ENCODE measurements at regions not wholly inside any gene's neighbourhood (a gene's known extent, or its start where the extent isn't known, plus 50 kb on each side); places are given as distances from the start of the nearest gene placed in this dataset.

DNA sequence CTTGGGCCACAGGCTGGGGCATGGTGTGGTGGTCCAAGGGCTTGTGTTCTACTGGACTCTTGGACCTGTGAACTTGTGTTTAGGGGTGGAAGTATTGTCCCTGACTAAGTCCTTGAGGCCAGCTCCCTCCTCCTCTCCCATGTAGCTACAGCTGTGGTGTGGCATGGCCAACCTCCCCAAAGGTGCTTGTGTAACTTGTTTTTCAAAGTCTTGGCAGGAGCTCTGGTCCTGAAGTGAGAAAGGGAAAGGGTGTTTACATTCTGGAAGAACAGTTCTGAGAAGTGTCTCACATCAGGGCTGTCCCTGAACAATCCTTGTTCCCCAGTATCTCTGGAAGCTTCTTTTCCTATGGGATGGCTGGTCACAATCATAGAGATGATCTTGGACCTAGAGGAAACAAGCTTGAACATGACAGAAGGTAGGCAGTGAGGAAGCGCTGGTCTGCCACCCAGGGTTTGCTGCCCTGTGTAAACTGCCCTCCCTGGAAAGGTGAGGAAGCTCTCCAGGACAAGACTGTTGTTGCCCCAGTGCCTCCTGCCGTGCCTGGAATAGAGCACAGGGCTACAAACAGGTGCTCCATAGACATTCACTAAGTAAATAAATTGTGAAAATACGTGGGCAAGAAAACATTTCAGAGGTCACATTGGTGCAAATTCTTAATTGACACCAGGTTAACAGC, 64.6 kb upstream of the KLF9 start:
- DNase-seq: no peak

DNA sequence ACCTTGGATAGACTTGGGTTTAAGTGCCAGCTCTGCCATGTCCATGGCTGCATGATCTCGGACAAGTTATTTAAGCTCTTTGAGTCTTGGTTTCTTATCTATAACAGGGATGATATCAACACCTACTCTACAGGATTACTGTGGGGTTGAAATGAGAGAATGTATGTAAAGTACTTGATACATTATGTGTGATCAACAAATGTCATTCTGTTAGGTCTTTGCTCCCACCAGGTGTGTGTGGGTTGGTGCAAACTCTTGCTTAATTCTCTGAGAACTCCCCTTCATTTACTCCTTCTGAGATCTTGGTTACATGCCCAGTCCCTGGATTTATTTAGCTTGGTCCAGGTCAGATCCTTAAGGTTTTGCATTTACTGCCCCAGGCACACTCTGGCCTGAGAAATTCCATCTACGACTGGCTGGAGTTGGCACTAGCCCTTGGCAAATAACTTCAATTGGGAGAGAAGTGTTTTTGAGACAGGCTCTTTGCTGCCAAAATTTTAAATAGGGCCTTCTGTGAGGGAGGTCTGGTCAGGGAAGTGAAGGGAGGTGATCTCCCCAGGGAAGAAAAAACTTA, 63.5 kb upstream of the KLF9 start:
- DNase-seq: no peak

DNA sequence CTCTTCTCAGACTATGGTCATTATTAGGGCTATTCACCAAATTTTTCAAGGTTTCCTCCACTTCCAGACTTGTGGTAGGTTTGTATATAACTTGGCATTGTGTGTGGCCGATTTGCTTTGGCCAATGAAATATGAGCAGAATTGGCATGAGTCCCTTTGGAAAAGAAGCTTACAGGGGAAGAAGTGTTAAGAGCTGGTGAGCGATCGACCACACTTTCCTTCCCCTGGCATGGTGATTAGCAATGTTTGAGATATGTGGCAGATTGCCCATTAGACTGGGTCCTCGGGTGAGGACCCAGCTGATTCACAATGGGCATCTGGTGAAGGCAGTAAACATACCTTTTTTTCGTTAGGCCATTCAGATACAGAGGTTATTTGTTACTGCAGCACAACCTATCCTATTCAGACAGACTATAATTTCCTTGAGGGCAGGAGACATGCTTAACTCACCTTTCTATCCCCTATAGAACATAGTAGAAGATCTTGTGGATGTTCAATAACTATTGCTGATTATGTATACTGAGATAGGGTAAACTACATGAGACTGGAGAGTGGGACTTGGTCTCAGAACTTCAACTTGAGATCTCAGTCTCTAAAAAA, 62.8 kb upstream of the KLF9 start:
- DNase-seq: peak; percentile 35

DNA sequence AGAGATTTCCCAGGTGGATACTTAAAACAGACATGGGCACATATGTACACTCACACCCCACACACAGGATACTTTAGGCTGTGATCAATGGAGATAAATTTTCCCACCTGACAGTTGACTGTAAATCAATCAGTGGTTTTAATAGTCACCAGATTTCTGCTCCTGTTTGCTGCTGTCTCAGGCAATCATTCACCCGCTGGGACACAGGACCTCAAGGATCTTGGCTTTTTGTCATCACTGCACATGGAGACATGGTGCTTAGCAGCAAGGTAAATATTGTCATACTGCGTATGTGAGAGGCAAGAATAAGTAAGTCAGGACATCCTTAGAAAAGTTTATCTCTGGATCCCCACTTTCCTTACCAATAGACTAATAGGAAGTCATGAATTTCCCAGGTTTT, 60.8 kb upstream of the KLF9 start:
- DNase-seq: no peak

DNA sequence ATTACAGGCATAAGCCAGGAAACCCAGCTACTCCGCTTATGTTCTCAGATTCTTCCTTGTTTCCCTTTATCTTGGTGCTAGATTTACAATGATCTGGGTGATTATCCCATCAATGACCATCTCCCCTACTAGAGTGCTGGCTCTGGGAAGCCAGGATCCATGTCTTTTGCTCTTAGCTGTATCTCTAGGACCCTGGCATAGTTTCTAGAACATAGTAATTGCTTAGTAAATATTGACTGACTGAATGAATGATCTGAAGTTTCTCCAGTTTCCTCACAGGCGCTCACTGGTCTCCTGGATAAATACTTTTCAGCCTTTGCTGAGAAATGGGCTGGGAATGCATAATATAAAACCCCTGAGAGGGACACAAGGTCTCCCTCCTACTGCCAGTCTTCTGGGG, 60.0 kb upstream of the KLF9 start:
- no peak for DNase-seq

DNA sequence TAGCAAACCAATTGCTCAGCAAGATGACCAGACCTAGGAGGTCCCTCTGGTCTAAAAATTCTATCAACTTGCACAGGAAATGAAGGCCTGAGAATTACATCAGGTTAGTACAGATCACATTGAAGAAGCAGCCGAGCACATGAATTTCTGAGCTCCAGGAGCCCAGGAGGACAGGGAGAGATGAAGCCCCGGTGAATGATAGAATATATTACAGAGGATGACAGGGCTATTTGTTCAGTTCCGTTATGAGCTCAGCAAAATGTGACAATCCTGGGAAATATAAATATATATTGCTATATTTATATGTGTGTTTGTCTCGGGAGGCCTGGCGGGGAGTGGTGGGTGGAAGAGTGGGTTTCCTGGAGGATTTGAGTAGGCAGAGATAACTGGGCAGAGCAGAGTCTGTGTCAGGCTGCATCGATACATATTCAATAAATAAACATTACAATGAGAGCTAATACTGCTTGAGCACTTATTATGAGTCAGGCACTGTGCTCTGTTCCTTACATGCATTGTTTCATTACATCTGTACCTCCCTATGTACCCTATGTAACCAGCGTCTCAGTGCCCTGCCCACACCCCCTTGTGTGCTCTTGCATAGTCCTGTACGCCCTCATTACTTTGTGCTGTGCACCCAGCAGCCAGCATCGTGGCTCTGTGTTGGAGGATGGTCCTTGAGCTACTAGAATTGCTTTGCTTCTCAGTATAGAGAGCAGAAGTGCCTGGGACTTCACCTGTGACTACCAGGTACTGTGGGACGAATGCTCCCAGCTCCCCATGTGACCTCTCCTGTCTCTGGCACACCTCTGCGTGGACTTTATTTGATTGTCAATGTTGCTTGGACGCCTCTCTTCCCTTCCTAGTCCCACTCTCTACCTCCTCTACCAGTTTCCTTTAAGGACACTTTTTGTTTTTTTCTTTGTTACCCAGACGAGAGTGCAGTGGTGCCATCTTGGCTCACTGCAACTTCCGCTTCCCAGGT, 58.1 kb upstream of the KLF9 start:
- no peak for DNase-seq

DNA sequence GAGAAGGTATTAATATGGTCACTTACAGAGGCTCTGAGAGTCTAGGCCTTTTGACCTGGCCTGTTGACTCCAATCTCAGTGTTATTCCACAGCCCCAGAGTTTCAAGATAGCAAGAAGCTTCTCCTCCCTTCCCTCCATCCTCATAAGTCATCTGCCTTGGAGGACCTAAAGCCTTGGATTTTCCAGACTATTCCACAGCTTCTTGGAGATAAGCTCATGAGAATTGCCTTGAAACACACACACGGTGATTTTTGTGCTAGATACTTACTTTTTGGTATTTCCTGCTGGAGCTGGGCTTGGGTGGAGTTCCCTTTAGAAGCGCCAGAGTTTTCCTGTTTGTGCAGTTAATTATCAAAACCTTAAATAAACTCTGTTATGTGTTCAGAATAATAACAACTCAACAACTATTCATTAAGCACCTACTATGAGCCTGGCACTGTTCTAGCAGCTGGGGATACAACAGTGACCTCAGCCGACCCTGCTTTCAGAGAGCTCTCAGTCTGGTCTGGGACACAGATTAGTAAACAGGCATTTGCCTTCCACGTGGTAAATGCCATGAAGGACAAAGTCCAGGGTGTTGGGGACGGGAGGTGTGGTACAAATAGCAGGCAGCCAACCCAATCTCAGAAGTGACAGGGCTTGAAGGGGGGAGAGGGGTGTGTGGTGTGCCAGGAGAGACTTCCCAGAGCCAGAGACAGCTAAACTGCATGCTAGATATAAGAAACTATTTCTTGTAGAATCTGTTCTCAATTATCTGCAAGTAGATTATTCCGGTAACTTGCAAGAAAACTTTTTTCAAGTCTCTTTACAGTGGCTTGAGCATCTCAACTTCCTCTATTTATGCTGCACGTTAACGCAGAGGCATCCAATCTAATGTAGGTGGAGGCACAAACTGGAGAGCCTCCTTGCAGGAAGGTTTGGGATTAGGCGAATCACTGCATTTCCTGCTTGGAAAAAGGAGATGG, 55.9 kb upstream of the KLF9 start:
- no peak for DNase-seq

DNA sequence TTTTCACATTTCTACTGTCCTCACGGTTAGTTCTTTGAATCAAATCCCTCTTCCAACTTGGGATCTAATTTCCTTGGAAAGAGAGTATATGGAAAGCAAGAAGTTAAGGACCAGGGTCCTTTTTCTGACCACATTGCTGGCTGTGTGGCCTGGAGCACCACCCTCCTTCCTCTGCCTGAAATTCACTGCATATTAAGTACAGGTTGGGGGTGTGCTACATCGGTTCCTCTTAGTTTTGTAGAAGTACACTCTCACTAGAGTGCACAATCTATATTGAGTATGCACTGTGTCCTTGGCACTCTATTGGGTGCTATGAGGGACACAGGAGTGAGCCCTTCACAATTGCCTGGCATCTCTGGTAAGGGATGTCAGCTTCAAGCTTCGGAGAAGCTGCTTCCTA, 53.8 kb upstream of the KLF9 start:
- no peak for DNase-seq

DNA sequence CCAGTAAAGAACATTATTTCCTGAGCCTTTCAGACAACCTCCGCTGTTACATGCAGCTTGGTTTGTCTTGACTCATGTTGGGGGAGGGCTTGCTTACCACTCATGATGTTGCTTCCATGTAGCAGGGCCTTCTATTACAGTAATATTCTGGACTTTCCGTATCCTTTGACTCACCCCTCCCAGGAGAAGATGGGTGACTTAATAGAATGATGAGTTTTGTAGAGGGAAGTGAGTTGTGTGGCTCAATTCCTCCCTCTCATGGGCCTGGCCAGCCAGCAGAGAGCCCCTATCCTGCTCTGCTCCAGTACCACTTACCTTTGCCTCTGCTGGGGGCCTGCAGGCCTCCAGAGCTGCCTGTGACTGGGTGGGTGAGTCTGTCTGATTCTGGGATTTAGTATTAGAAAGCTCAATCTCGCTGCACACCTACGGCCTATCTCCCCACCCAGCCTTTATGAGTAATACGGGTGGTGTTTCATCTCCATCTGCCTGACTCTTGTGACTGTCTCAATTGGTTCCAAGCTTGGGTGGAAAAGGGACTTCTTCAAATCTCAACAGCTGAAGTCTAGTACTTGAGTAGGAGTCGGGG, 52.6 kb upstream of the KLF9 start:
- no peak for DNase-seq

DNA sequence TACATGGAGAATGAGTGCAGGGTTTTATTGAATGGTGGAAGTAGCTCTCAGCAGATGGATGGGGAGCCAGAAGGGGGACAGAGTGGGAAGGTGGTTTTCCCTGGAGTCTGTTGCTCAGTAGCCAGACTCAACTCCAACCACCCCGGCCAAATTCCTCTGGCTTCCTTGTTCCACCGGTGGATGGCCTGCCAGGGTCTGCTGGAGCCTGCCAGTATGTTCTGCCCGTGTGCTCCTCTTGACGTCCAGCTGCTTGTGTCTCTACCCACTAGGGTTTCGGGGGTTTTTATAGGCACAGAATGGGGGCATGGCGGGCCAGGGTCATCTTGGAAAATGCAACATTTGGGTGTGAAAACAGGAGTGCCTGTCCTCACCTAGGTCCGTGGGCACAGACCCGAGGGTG, 51.4 kb upstream of the KLF9 start:
- DNase-seq: no peak

DNA sequence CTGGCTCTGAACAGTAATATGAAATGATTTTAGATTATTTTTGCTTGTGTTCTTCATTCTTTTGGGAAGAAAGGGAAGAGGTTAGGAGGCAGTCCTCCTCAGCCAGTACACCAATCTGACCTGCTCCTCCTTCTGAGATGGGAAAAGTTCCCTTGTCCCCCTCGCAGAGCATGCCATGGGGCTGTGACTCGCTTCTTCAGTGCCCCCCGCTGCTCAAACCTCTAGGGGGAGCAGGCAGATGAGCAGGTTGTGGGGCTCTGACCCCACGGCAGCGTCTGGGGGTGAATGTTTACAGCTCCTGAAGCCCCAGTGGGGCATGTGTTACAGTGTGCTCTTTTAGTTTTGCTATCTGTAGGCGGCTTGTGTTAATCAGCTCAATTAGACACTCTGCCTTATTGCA, 50.9 kb upstream of the KLF9 start:
- DNase-seq: no peak
